T-helper 17 cell (primary cell): ENCODE measurements at regions not wholly inside any gene's neighbourhood (a gene's known extent, or its start where the extent isn't known, plus 50 kb on each side); places are given as distances from the start of the nearest gene placed in this dataset.

Experiments used
- ATAC-seq: fragments of 150-1000 bp; cut with Tn5 transposase; 2 replicates; pipeline ENCODE4 v1.10.0; 2021; ENCODE audit warnings: mild to moderate bottlenecking, moderate library complexity
- DNase-seq, 3 donors: peaks; one replicate each; pipeline versions ENCODE4 v3.0.0 to v3.0.0-alpha.2; 2020 to 2021
- H3K9me3 ChIP-seq: one replicate; pipeline ENCODE4 v1.7.0; 2013; ENCODE audit warnings: low read length, mild to moderate bottlenecking; ENCODE audit not compliant: control insufficient read depth, poor library complexity, severe bottlenecking
- H3K27ac Mint-ChIP-seq: one replicate; pipeline ENCODE4 v1.8.0; 2022; ENCODE audit warnings: mild to moderate bottlenecking, moderate library complexity, mixed read lengths
- H3K27me3 Mint-ChIP-seq: one replicate; pipeline ENCODE4 v1.8.0; 2022; ENCODE audit warnings: mixed read lengths
- H3K36me3 Mint-ChIP-seq: one replicate; pipeline ENCODE4 v1.8.0; 2022; ENCODE audit warnings: low read depth, mixed read lengths
- H3K4me1 Mint-ChIP-seq: one replicate; pipeline ENCODE4 v1.8.0; 2022; ENCODE audit warnings: mild to moderate bottlenecking, mixed read lengths
- H3K4me3 Mint-ChIP-seq: one replicate; pipeline ENCODE4 v1.8.0; 2022; ENCODE audit warnings: mild to moderate bottlenecking, moderate library complexity, mixed read lengths

DNA sequence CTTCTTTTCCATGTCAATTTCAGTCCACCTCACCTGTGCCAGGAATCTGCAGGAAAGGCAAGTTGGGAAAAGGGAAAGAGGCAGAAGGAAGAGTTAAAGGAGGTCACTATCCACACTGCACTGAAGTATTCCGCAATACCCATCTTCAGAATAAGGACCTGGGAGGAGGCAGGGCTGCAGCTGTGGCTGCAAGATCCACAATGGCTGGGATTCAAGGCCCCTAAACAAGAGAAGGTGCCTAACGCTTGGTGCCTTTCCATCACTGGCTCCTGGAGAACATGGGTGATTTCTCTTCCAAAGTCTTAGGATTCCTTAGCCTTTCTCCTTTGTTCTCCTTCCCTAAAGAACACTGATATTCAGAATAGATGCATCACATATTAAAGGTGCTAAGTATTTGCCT is 204.0 kb downstream of the GRIN2B start:
- no peak for ATAC-seq

DNA sequence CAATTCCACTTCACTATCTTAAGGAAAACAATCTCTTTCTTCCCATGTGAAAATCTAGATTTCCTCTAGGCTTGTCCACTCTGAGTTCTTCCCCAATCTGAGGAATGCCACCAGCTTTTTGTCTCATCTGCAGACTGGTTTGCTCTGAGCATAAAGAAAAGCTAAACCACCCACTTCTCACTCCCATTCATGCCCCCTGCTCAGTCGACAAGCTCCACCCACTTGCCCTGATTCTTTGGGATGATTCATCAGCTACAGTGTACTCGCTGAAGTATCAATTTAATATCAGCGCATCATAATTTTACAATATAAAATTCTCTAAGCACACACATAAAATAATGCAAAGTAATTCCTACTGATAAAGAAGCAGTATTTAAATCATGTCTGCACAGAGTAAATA is 209.1 kb downstream of the GRIN2B start:
- H3K4me1 Mint-ChIP-seq: no peaks in the 10 kb centered on the region
- no peak for ATAC-seq
- H3K27me3 Mint-ChIP-seq: peaks cover 14% of the 10 kb centered on the region
- H3K36me3 Mint-ChIP-seq: peaks cover 3% of the 10 kb centered on the region
- H3K4me3 Mint-ChIP-seq: no peak overlapping the region
- no peaks in the 10 kb centered on the region for H3K9me3 ChIP-seq
- no peak for DNase-seq
- no peak overlapping the region for H3K27ac Mint-ChIP-seq

More for the DNA sequence above, 204.0 kb downstream of the GRIN2B start:
- H3K9me3 ChIP-seq: no peaks in the 10 kb centered on the region
- no peak overlapping the region for H3K27ac Mint-ChIP-seq
- no peak for DNase-seq
- H3K4me1 Mint-ChIP-seq: no peaks in the 10 kb centered on the region
- H3K4me3 Mint-ChIP-seq: no peak overlapping the region
- peaks cover 9% of the 10 kb centered on the region for H3K27me3 Mint-ChIP-seq
- no peaks in the 10 kb centered on the region for H3K36me3 Mint-ChIP-seq

DNA sequence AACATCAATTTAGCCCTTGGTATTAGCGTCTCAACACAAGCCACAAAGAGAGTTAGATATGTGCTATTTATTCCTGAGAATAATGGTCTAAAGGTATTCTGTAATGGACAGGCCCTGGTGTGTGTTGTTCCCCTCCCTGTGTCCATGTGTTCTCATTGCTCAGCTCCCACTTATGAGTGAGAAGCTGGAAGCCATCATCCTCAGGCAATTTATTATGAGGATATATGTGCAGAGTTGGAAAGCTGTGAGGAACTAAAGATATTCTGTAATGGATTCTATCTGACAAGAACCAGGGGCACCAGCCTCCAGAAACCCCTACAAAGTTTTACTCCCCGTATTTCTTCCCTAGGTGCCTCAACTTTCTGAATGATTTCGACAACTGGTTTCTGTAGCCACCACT is 210.8 kb downstream of the GRIN2B start:
- peaks cover 18% of the 10 kb centered on the region for H3K27me3 Mint-ChIP-seq
- no peaks in the 10 kb centered on the region for H3K4me1 Mint-ChIP-seq
- DNase-seq (no peak), ATAC-seq (no peak)
- no peak overlapping the region for H3K4me3 Mint-ChIP-seq
- no peaks in the 10 kb centered on the region for H3K9me3 ChIP-seq
- H3K36me3 Mint-ChIP-seq: peaks cover 3% of the 10 kb centered on the region
- no peak overlapping the region for H3K27ac Mint-ChIP-seq

- ATAC-seq: no peak
- no peak overlapping the region for H3K4me3 Mint-ChIP-seq
- no peaks in the 10 kb centered on the region for H3K4me1 Mint-ChIP-seq
- H3K9me3 ChIP-seq: no peaks in the 10 kb centered on the region
- H3K27ac Mint-ChIP-seq: no peak overlapping the region
- peaks cover 20% of the 10 kb centered on the region for H3K27me3 Mint-ChIP-seq
- peaks cover 3% of the 10 kb centered on the region for H3K36me3 Mint-ChIP-seq
- no peak for DNase-seq
Observed at GRCh38 chr12:13769966-13770365, 211.4 kb downstream of the GRIN2B start.

- no peak for ATAC-seq
- H3K27ac Mint-ChIP-seq: no peak overlapping the region
- no peak for DNase-seq
Observed at GRCh38 chr12:13769273-13769672, 212.1 kb downstream of the GRIN2B start.

GRCh38 chr12:13764748-13765147 is 216.7 kb downstream of the GRIN2B start:
- DNase-seq: no peak
- Mint-ChIP-seq H3K4me1 (no peaks in the 10 kb centered on the region), H3K36me3 (peaks cover 3% of the 10 kb centered on the region), H3K27ac (no peak overlapping the region), H3K27me3 (peaks cover 13% of the 10 kb centered on the region), H3K4me3 (no peak overlapping the region)
- H3K9me3 ChIP-seq: no peaks in the 10 kb centered on the region
- no peak for ATAC-seq

More at GRCh38 chr12:13769273-13769672, 212.1 kb downstream of the GRIN2B start:
- no peaks in the 10 kb centered on the region for H3K4me1 Mint-ChIP-seq
- H3K9me3 ChIP-seq: no peaks in the 10 kb centered on the region
- no peak overlapping the region for H3K4me3 Mint-ChIP-seq
- H3K27me3 Mint-ChIP-seq: peaks cover 20% of the 10 kb centered on the region
- peaks cover 3% of the 10 kb centered on the region for H3K36me3 Mint-ChIP-seq

GRCh38 chr12:13749389-13749788 is 232.0 kb downstream of the GRIN2B start:
- H3K4me1 Mint-ChIP-seq: no peaks in the 10 kb centered on the region
- H3K36me3 Mint-ChIP-seq: peaks cover 5% of the 10 kb centered on the region

GRCh38 chr12:13745111-13745860 is 236.1 kb downstream of the GRIN2B start:
- H3K9me3 ChIP-seq: no peaks in the 10 kb centered on the region
- H3K4me3 Mint-ChIP-seq: no peak overlapping the region
- H3K4me1 Mint-ChIP-seq: no peaks in the 10 kb centered on the region
- peaks cover 7% of the 10 kb centered on the region for H3K36me3 Mint-ChIP-seq
- peaks cover 56% of the 10 kb centered on the region for H3K27me3 Mint-ChIP-seq
- ATAC-seq (no peak), DNase-seq (no peak)
- no peak overlapping the region for H3K27ac Mint-ChIP-seq

More at GRCh38 chr12:13749389-13749788, 232.0 kb downstream of the GRIN2B start:
- H3K27me3 Mint-ChIP-seq: peaks cover 39% of the 10 kb centered on the region
- H3K27ac Mint-ChIP-seq: no peak overlapping the region
- H3K4me3 Mint-ChIP-seq: no peak overlapping the region
- H3K9me3 ChIP-seq: no peaks in the 10 kb centered on the region
- DNase-seq: no peak
- no peak for ATAC-seq

DNA sequence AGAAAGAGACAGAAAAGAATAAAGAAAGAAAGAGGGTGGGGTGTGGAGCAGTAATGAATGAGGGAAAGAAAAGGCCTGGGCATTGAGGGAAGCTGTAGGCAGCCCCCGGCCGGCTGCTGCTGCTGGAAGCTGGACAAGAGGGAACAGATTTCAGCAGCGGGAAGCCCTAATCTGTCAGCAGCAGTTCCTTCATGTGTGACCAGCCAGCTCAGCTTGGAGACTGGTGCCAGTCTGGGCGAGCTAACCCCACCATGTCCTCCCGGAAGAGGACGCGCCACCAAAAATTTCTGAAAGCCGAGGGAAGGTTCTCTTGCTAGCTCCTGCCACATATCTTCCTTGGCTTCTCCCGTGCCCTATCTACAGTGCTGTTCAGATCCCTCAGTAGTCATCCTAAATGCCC is 236.8 kb downstream of the GRIN2B start:
- Mint-ChIP-seq H3K36me3 (peaks cover 7% of the 10 kb centered on the region), H3K4me3 (no peak overlapping the region), H3K27ac (no peak overlapping the region), H3K27me3 (peaks cover 53% of the 10 kb centered on the region), H3K4me1 (no peaks in the 10 kb centered on the region)
- no peak for ATAC-seq
- H3K9me3 ChIP-seq: no peaks in the 10 kb centered on the region
- DNase-seq: no peak

DNA sequence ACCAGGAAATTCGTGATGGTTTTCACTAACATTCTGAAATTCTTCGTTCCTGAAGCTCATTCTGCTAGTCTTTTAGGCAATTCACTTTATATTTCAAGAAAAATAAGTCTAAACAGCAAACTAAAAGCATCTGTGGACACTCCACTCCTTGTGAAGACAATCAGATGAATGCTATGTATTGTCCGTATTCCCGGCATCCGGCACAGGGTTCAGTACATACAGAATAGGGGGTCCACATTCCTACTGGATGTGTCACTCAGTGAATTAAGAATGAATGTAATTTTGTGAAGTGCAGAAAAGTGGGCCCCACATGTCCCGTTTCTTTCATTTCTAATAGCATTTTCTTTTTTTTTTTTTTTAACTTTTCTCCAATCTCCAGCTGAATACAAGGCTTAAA is 241.3 kb downstream of the GRIN2B start:
- H3K36me3 Mint-ChIP-seq: peaks cover 2% of the 10 kb centered on the region
- H3K9me3 ChIP-seq: no peaks in the 10 kb centered on the region
- H3K4me1 Mint-ChIP-seq: no peaks in the 10 kb centered on the region
- no peak overlapping the region for H3K4me3 Mint-ChIP-seq
- DNase-seq (no peak), ATAC-seq (no peak)
- no peak overlapping the region for H3K27ac Mint-ChIP-seq
- peaks cover 37% of the 10 kb centered on the region for H3K27me3 Mint-ChIP-seq

- H3K9me3 ChIP-seq: no peaks in the 10 kb centered on the region
- Mint-ChIP-seq H3K36me3 (no peaks in the 10 kb centered on the region), H3K4me1 (no peaks in the 10 kb centered on the region), H3K4me3 (no peak overlapping the region), H3K27me3 (peaks cover 6% of the 10 kb centered on the region), H3K27ac (no peak overlapping the region)
- no peak for DNase-seq
- no peak for ATAC-seq
Observed at GRCh38 chr12:13735734-13736133, 245.7 kb downstream of the GRIN2B start.

- no peak for DNase-seq
Observed at GRCh38 chr12:13734584-13735152, 246.7 kb downstream of the GRIN2B start.

GRCh38 chr12:13727707-13728195 is 253.7 kb downstream of the GRIN2B start:
- ATAC-seq: no peak
- DNase-seq: no peak
- Mint-ChIP-seq H3K27ac (no peak overlapping the region), H3K27me3 (peaks cover 10% of the 10 kb centered on the region), H3K36me3 (no peaks in the 10 kb centered on the region), H3K4me3 (no peak overlapping the region), H3K4me1 (no peaks in the 10 kb centered on the region)
- no peaks in the 10 kb centered on the region for H3K9me3 ChIP-seq

More at GRCh38 chr12:13734584-13735152, 246.7 kb downstream of the GRIN2B start:
- no peaks in the 10 kb centered on the region for H3K9me3 ChIP-seq
- no peak for ATAC-seq
- Mint-ChIP-seq H3K27me3 (peaks cover 4% of the 10 kb centered on the region), H3K4me1 (no peaks in the 10 kb centered on the region), H3K27ac (no peak overlapping the region), H3K36me3 (no peaks in the 10 kb centered on the region), H3K4me3 (no peak overlapping the region)

GRCh38 chr12:13725049-13725448 is 256.4 kb downstream of the GRIN2B start:
- DNase-seq (no peak), ATAC-seq (no peak)
- peaks cover 10% of the 10 kb centered on the region for H3K27me3 Mint-ChIP-seq
- no peak overlapping the region for H3K4me3 Mint-ChIP-seq
- H3K36me3 Mint-ChIP-seq: no peaks in the 10 kb centered on the region
- H3K9me3 ChIP-seq: no peaks in the 10 kb centered on the region
- H3K4me1 Mint-ChIP-seq: no peaks in the 10 kb centered on the region
- H3K27ac Mint-ChIP-seq: no peak overlapping the region
